Peyer's patch (tissue), 4 donors: ENCODE measurements at regions not wholly inside any gene's neighbourhood (a gene's known extent, or its start where the extent isn't known, plus 50 kb on each side); places are given as distances from the start of the nearest gene placed in this dataset.

Experiments used
- DNase-seq, 3 donors: peaks; one replicate each; pipeline ENCODE4 v3.0.0-alpha.2; 2017 to 2019
- H3K27ac ChIP-seq, 4 donors: fragments of 200-600 bp; sonication (generic); one replicate each; pipeline ENCODE4 v1.5.1; 2016 to 2019
- H3K27me3 ChIP-seq, 2 donors: fragments of 200-600 bp; sonication (generic); one replicate each; pipeline ENCODE4 v1.5.1; 2019
- H3K36me3 ChIP-seq, 3 donors: fragments of 200-600 bp; sonication (generic); one replicate each; pipeline ENCODE4 v1.5.1; 2016 to 2019
- H3K4me1 ChIP-seq, 4 donors: fragments of 200-600 bp; sonication (generic); one replicate each; pipeline ENCODE4 v1.5.1; 2016 to 2019
- H3K4me3 ChIP-seq, 4 donors: fragments of 200-600 bp; sonication (generic); 1 replicate in 3 of 4; 2 replicates in 1 of 4; pipeline ENCODE4 v1.5.1; 2016 to 2019; ENCODE audit warnings: mild to moderate bottlenecking in 1 of 4
- H3K9me3 ChIP-seq, 4 donors: fragments of 200-600 bp; sonication (generic); one replicate each; pipeline ENCODE4 v1.5.1; 2016 to 2019; ENCODE audit warnings: mild to moderate bottlenecking in 1 of 4
- POLR2A ChIP-seq, 2 donors: fragments of 450-650 bp; IDR thresholded peaks; one replicate each; pipeline ENCODE4 v1.5.1; 2017; ENCODE audit warnings: antibody characterized with exemption in 2 of 2, mild to moderate bottlenecking in 2 of 2, moderate library complexity in 2 of 2
- TF ChIP-seq, protein P1 (sequence below), 6 experiments: fragments of 450-650 bp in 4 of 6; fragments of 200-600 bp in 2 of 6; sonication (generic) in 1 of 6; IDR thresholded peaks; one replicate each; pipeline ENCODE4 v1.5.1; 2017 to 2019; ENCODE audit warnings: antibody characterized with exemption in 6 of 6, mild to moderate bottlenecking in 3 of 6, moderate library complexity in 1 of 6

DNA sequence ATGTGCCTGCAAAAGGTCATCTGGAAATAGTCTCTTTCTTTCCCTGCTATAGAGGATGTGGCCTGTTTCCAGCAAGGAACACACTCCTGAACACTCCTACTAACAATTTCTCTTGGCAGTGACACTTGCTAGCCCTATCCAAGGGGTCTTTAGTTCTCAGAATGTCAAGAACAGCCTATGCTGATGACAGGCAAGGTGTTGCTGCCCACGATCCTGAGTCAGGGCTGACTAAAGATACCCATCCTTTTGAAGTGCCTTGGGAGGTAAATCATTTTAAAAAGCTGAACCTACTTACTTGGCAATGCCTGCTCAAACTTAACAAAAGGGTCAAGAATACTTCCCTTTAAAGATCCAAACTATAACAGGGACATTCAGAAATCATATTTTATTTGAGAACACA lies 1146.4 kb downstream of the VRK1 start:
- no peaks in the 10 kb centered on the region for H3K36me3 ChIP-seq
- H3K9me3 ChIP-seq, result no peaks in the 10 kb centered on the region
- H3K4me1 ChIP-seq, result no peaks in the 10 kb centered on the region
- H3K27me3 ChIP-seq, result no peaks in the 10 kb centered on the region
- no peak overlapping the region for H3K4me3 ChIP-seq
- TF ChIP-seq, protein P1, sequence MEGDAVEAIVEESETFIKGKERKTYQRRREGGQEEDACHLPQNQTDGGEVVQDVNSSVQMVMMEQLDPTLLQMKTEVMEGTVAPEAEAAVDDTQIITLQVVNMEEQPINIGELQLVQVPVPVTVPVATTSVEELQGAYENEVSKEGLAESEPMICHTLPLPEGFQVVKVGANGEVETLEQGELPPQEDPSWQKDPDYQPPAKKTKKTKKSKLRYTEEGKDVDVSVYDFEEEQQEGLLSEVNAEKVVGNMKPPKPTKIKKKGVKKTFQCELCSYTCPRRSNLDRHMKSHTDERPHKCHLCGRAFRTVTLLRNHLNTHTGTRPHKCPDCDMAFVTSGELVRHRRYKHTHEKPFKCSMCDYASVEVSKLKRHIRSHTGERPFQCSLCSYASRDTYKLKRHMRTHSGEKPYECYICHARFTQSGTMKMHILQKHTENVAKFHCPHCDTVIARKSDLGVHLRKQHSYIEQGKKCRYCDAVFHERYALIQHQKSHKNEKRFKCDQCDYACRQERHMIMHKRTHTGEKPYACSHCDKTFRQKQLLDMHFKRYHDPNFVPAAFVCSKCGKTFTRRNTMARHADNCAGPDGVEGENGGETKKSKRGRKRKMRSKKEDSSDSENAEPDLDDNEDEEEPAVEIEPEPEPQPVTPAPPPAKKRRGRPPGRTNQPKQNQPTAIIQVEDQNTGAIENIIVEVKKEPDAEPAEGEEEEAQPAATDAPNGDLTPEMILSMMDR (IDR thresholded peaks at IDR 0.05), result no peak
- no peak for TF ChIP-seq POLR2A (IDR thresholded peaks at IDR 0.05)
- no peak for DNase-seq
- no peak overlapping the region for H3K27ac ChIP-seq

DNA sequence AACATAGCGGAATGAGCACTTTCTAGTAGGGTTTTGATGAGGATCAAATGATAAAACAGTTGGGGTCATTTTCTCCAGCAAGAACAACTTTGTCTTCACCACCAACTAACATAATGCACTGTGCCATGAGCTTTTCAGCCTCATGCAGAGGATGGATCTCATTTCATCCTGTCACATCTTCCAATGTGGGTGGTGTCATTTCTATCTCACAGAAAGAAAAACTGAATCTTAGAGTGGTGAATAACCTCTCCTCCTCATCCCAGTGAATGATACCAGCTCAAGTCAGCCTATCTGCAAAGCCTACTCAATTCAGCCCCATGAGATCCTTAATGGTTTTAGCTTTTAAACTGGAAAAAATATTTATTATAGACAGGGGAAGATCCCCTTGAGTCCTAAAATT lies 1147.2 kb downstream of the VRK1 start:
- H3K9me3 ChIP-seq, result no peaks in the 10 kb centered on the region
- H3K4me1 ChIP-seq, result no peaks in the 10 kb centered on the region
- no peak for DNase-seq
- no peak overlapping the region for H3K4me3 ChIP-seq
- no peaks in the 10 kb centered on the region for H3K36me3 ChIP-seq
- TF ChIP-seq, protein P1 (IDR thresholded peaks at IDR 0.05), result no peak
- no peak for TF ChIP-seq POLR2A (IDR thresholded peaks at IDR 0.05)
- H3K27me3 ChIP-seq, result no peaks in the 10 kb centered on the region
- no peak overlapping the region for H3K27ac ChIP-seq

DNA sequence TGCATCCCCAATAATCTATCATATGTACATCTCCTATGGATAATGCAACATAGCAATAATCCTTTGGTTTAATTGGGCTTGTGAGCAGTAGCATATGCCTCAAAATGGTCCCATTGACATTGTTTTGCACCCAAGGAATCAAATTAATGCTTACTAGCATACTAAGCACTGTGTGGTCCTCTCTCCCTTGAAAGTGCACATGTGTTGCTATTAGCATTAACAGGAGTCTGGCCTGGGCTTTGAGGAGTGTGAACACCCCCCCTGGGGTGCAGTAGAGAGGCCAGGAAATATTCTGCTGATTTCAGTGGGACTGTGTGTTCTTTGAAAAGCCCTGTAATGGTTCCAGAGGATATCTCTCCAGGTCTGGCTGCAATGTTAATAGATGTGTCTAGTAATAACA lies 1148.4 kb downstream of the VRK1 start:
- Histone ChIP-seq H3K4me1 (no peaks in the 10 kb centered on the region), H3K36me3 (no peaks in the 10 kb centered on the region), H3K27me3 (no peaks in the 10 kb centered on the region), H3K9me3 (no peaks in the 10 kb centered on the region), H3K27ac (no peak overlapping the region), H3K4me3 (no peak overlapping the region)
- DNase-seq, result no peak
- TF ChIP-seq, protein P1 (IDR thresholded peaks at IDR 0.05), result no peak
- TF ChIP-seq POLR2A (IDR thresholded peaks at IDR 0.05), result no peak

DNA sequence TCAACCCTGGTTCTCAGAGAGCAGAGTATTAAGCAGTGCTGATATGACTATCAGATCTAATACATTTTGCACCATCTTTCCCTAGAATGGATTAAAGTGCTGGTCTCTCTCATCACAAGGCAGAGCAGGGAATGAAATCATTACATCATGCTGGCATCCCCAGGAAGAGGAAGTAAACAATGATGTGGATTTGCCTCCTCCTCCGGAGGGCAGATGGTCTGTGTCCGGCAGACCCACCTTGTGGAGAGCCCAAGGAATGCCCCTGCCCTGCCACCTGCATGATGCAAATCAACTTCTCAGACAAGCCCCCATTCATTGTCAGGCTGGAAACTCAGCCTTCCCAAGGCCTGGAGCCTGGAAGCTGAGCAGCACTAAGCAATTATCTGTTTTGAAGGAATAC lies 1149.1 kb downstream of the VRK1 start:
- no peak for TF ChIP-seq POLR2A (IDR thresholded peaks at IDR 0.05)
- TF ChIP-seq, protein P1 (IDR thresholded peaks at IDR 0.05), result no peak
- Histone ChIP-seq H3K4me3 (no peak overlapping the region), H3K27me3 (no peaks in the 10 kb centered on the region), H3K27ac (no peak overlapping the region), H3K4me1 (no peaks in the 10 kb centered on the region), H3K36me3 (no peaks in the 10 kb centered on the region), H3K9me3 (no peaks in the 10 kb centered on the region)
- DNase-seq, result no peak

DNA sequence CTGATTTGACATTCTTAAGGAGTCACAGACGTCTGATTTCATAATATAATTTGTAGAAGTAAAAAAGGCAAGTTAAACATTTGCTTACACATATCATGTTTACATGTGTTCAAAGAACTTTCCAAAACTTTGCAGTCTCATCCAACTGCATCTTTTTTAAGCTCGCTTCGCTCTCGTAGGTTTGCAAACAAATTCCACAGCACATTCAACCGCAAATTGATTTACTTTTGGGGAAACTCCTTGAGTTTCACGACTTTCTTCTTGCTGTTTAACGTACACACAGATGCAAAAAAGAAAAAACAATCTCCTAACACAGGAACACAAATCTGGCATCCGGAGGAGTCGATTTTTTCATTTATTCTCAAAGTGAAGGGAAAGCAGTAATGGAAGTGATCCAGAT lies 1149.5 kb downstream of the VRK1 start:
- TF ChIP-seq POLR2A (IDR thresholded peaks at IDR 0.05), result no peak
- TF ChIP-seq, protein P1 (IDR thresholded peaks at IDR 0.05), result no peak
- H3K4me3 ChIP-seq, result no peak overlapping the region
- no peaks in the 10 kb centered on the region for H3K4me1 ChIP-seq
- H3K27me3 ChIP-seq, result no peaks in the 10 kb centered on the region
- no peaks in the 10 kb centered on the region for H3K36me3 ChIP-seq
- no peak for DNase-seq
- no peaks in the 10 kb centered on the region for H3K9me3 ChIP-seq
- H3K27ac ChIP-seq, result no peak overlapping the region

DNA sequence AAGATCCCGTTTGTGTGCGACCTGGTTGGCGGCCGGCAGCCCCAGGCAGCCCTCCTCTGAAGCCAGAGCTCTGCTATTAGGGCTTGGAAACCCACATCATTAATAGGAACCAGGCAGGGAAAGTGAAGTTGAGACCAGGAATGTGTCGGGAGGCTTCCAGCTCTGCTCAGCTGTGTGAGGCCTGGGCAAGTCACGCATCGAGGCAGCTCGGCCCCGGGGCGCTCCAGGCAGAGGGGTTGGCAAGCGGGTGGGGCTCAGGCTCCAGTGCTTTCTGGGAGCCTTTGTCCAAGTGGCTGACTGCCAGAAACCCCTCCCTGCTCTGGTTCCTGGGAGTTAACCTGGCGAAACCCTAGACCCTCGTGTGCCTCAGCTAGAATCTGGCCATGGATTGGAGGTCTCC lies 1151.7 kb downstream of the VRK1 start:
- Histone ChIP-seq H3K36me3 (no peaks in the 10 kb centered on the region), H3K4me1 (no peaks in the 10 kb centered on the region), H3K27me3 (no peaks in the 10 kb centered on the region), H3K9me3 (no peaks in the 10 kb centered on the region), H3K4me3 (no peak overlapping the region), H3K27ac (no peak overlapping the region)
- no peak for TF ChIP-seq POLR2A (IDR thresholded peaks at IDR 0.05)
- TF ChIP-seq, protein P1 (IDR thresholded peaks at IDR 0.05), result no peak
- DNase-seq, result no peak
